SU-DHL-6 (cell line): ENCODE measurements at regions not wholly inside any gene's neighbourhood (a gene's known extent, or its start where the extent isn't known, plus 50 kb on each side); places are given as distances from the start of the nearest gene placed in this dataset.

Source experiments
- CTCF ChIP-seq: fragments of 200-600 bp; sonication (generic); IDR thresholded peaks from one replicate; pipeline ENCODE4 v1.5.1; 2017; ENCODE audit warnings: antibody characterized with exemption, mild to moderate bottlenecking, low read length, moderate library complexity; ENCODE audit not compliant: insufficient read depth, poor library complexity, severe bottlenecking
- EZH2phosphoT487 ChIP-seq: fragments of 200-600 bp; sonication (generic), shearing (Covaris generic); conservative IDR thresholded peaks from 2 replicates; pipeline ENCODE4 v1.6.1; 2018; ENCODE audit warnings: mild to moderate bottlenecking, antibody characterized with exemption, low read length, moderate library complexity, mixed read lengths

- TF ChIP-seq CTCF = no peak
- TF ChIP-seq EZH2phosphoT487 = no peak
Observed at GRCh38 chr14:54342806-54343205, 54.0 kb upstream of the CDKN3 start.
